22Rv1 (cell line): ENCODE measurements at regions not wholly inside any gene's neighbourhood (a gene's known extent, or its start where the extent isn't known, plus 50 kb on each side); places are given as distances from the start of the nearest gene placed in this dataset.

Experiments
- ZFX ChIP-seq: fragments of 450-650 bp; IDR thresholded peaks from 2 replicates; pipeline ENCODE4 v1.6.1; 2017; ENCODE audit warnings: antibody characterized with exemption, borderline replicate concordance
- TF ChIP-seq, protein P1 (sequence below): fragments of 450-650 bp; IDR thresholded peaks from 2 replicates; pipeline ENCODE4 v1.5.1; 2017; ENCODE audit warnings: mild to moderate bottlenecking

DNA sequence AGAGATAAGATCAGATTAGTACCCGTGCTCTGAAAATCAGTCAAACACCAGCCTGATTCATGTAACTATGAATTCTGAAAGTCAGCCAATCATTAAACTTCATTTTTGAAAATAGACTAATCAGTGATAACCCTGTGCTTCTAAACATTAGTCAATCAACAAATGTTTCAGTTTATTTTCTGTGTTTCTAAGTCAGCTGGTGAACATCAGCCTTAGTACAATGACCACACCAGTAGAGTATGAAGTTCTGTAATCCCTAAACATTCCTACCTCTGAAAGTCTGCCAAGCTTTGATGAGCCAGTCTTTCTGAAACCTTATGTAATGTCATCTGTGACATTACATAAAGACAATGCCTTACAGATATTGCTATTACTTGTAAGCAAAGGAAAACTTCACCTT, 807.4 kb upstream of the CRIM1 start:
- TF ChIP-seq, protein P1, sequence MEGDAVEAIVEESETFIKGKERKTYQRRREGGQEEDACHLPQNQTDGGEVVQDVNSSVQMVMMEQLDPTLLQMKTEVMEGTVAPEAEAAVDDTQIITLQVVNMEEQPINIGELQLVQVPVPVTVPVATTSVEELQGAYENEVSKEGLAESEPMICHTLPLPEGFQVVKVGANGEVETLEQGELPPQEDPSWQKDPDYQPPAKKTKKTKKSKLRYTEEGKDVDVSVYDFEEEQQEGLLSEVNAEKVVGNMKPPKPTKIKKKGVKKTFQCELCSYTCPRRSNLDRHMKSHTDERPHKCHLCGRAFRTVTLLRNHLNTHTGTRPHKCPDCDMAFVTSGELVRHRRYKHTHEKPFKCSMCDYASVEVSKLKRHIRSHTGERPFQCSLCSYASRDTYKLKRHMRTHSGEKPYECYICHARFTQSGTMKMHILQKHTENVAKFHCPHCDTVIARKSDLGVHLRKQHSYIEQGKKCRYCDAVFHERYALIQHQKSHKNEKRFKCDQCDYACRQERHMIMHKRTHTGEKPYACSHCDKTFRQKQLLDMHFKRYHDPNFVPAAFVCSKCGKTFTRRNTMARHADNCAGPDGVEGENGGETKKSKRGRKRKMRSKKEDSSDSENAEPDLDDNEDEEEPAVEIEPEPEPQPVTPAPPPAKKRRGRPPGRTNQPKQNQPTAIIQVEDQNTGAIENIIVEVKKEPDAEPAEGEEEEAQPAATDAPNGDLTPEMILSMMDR = no peak
- TF ChIP-seq ZFX = no peak
